SK-N-SH (cell line): ENCODE measurements at regions not wholly inside any gene's neighbourhood (a gene's known extent, or its start where the extent isn't known, plus 50 kb on each side); places are given as distances from the start of the nearest gene placed in this dataset.

Source experiments
- CTCF ChIA-PET: fragments of 300-600, 350-600 bp; formaldehyde crosslinking; extraction: SDS; loops from one replicate; lab custom pipeline; 2021; lab: Yijun Ruan, JAX
- POLR2A ChIA-PET: fragments of 350-600 bp; sonication (Branson Sonifier 250); formaldehyde crosslinking; extraction: SDS; loops from one replicate; lab custom pipeline; 2020; ENCODE audit warnings: antibody characterized with exemption, inconsistent platforms; lab: Yijun Ruan, JAX
- DNase-seq: peaks from one replicate; pipeline ENCODE4 v3.0.0; 2012
- H2AFZ ChIP-seq: fragments of 200-600 bp; sonication (generic); 2 replicates; pipeline ENCODE4 v1.8.1; 2016; ENCODE audit warnings: antibody characterized with exemption, mild to moderate bottlenecking, low read depth
- H3F3A ChIP-seq: fragments of 200-600 bp; sonication (generic); replicated peaks from 2 replicates; pipeline ENCODE3; 2016; ENCODE audit warnings: antibody characterized with exemption, mild to moderate bottlenecking; ENCODE audit not compliant: insufficient read depth
- H3K27ac ChIP-seq, 2 experiments: fragments of 200-500 bp in 1 of 2; fragments of 200-600 bp in 1 of 2; sonication (Bioruptor generic) in 1 of 2; sonication (generic), shearing (Covaris generic) in 1 of 2; 2 replicates each; pipeline versions ENCODE4 v1.5.1 to v1.6.1; 2014 to 2016; ENCODE audit warnings: low read depth in 2 of 2, inconsistent platforms in 1 of 2, low read length in 1 of 2, mild to moderate bottlenecking in 1 of 2, mixed read lengths in 1 of 2
- H3K27me3 ChIP-seq: fragments of 200-600 bp; sonication (generic), shearing (Covaris generic); 2 replicates; pipeline ENCODE4 v1.6.1; 2016; ENCODE audit warnings: mixed run types; ENCODE audit not compliant: insufficient read depth
- H3K36me3 ChIP-seq, 2 experiments: fragments of 200-500 bp in 1 of 2; fragments of 200-600 bp in 1 of 2; sonication (Bioruptor generic) in 1 of 2; sonication (generic) in 1 of 2; replicated peaks in 1 of 2; 2 replicates each; pipeline versions ENCODE3 to v1.5.1; 2014 to 2016; ENCODE audit warnings: low read length in 1 of 2, mild to moderate bottlenecking in 1 of 2; ENCODE audit not compliant: insufficient read depth in 2 of 2, control insufficient read depth in 1 of 2
- H3K4me1 ChIP-seq, 2 experiments: fragments of 200-500 bp in 1 of 2; fragments of 200-600 bp in 1 of 2; sonication (Bioruptor generic) in 1 of 2; sonication (generic), shearing (Covaris generic) in 1 of 2; 2 replicates each; pipeline versions ENCODE4 v1.5.1 to v1.6.1; 2014 to 2016; ENCODE audit warnings: low read depth in 1 of 2, low read length in 1 of 2, mixed run types in 1 of 2; ENCODE audit not compliant: insufficient read depth in 2 of 2, control insufficient read depth in 1 of 2
- H3K4me2 ChIP-seq: fragments of 200-600 bp; sonication (generic), shearing (Covaris generic); 2 replicates; pipeline ENCODE4 v1.6.1; 2017; ENCODE audit warnings: mixed run types
- H3K4me3 ChIP-seq, 2 experiments: fragments of 200-500 bp in 1 of 2; fragments of 200-600 bp in 1 of 2; sonication (Bioruptor generic) in 1 of 2; sonication (generic), shearing (Covaris generic) in 1 of 2; 2 replicates each; pipeline versions ENCODE4 v1.5.1 to v1.8.1; 2014 to 2016; ENCODE audit warnings: low read depth in 2 of 2, inconsistent platforms in 1 of 2, low read length in 1 of 2, mild to moderate bottlenecking in 1 of 2, mixed read lengths in 1 of 2, moderate library complexity in 1 of 2
- H3K79me2 ChIP-seq: fragments of 200-600 bp; sonication (generic); 2 replicates; pipeline ENCODE4 v1.8.1; 2017; ENCODE audit warnings: mild to moderate bottlenecking; ENCODE audit not compliant: insufficient read depth
- H3K9ac ChIP-seq: fragments of 200-600 bp; sonication (generic); 2 replicates; pipeline ENCODE4 v1.6.1; 2017; ENCODE audit warnings: mixed run types
- H3K9me2 ChIP-seq: fragments of 200-600 bp; sonication (generic); 2 replicates; pipeline ENCODE4 v1.6.1; 2017; ENCODE audit warnings: mixed run types
- H3K9me3 ChIP-seq: fragments of 200-600 bp; sonication (generic); 2 replicates; pipeline ENCODE4 v1.6.1; 2017; ENCODE audit warnings: mixed run types, mild to moderate bottlenecking, moderate library complexity
- H4K20me1 ChIP-seq: fragments of 200-600 bp; sonication (generic); 2 replicates; pipeline ENCODE4 v1.6.1; 2017; ENCODE audit warnings: mild to moderate bottlenecking, mixed run types; ENCODE audit not compliant: insufficient read depth
- CHD2 ChIP-seq: fragments of 150-350 bp; IDR thresholded peaks from 2 replicates; pipeline ENCODE4 v1.6.1; 2018; ENCODE audit warnings: low read length; ENCODE audit not compliant: partially characterized antibody
- CTCF ChIP-seq: fragments of 200-600 bp; sonication (generic); IDR thresholded peaks from 2 replicates; pipeline ENCODE4 v1.6.1; 2017; ENCODE audit warnings: antibody characterized with exemption, mild to moderate bottlenecking, moderate library complexity
- FOSL2 ChIP-seq: IDR thresholded peaks from 2 replicates; pipeline ENCODE4 v1.4.0; 2012; ENCODE audit warnings: low read depth, mild to moderate bottlenecking, moderate library complexity, borderline replicate concordance
- GABPA ChIP-seq: IDR thresholded peaks from 2 replicates; pipeline ENCODE4 v1.4.0; 2012; ENCODE audit warnings: low read depth, mild to moderate bottlenecking
- REST ChIP-seq: IDR thresholded peaks from 2 replicates; pipeline ENCODE4 v1.6.1; 2012; ENCODE audit warnings: mild to moderate bottlenecking, low read depth, low read length, moderate library complexity
- RFX5 ChIP-seq: IDR thresholded peaks from 2 replicates; pipeline ENCODE4 v1.6.1; 2012; ENCODE audit warnings: mild to moderate bottlenecking, improper control_type of control experiment, low read length
- WGBS: methylation state at CpG from one replicate; pipeline ENCODE4 v1.1.6; 2017; ENCODE audit warnings: low lambda C conversion rate; 5-methylcytosine and 5-hydroxymethylcytosine counted together
- TF ChIP-seq, protein P1 (sequence below): IDR thresholded peaks from 2 replicates; pipeline ENCODE4 v1.4.0; 2012; ENCODE audit warnings: low read depth, borderline replicate concordance

GRCh38 chr1:99595441-99595840 is 50.5 kb upstream of the PALMD start:
- WGBS: 45% methylated on average over 2 of the region's 2 CpGs
- no peaks in the 10 kb centered on the region for H3K27me3 ChIP-seq
- TF ChIP-seq REST: no peak
- TF ChIP-seq CTCF: no peak
- TF ChIP-seq, protein P1, sequence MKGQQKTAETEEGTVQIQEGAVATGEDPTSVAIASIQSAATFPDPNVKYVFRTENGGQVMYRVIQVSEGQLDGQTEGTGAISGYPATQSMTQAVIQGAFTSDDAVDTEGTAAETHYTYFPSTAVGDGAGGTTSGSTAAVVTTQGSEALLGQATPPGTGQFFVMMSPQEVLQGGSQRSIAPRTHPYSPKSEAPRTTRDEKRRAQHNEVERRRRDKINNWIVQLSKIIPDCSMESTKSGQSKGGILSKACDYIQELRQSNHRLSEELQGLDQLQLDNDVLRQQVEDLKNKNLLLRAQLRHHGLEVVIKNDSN: no peak
- TF ChIP-seq FOSL2: no peak
- TF ChIP-seq GABPA: no peak
- TF ChIP-seq CHD2: no peak
- TF ChIP-seq RFX5: no peak
- TF ChIP-seq, all 33 proteins: peak for 0

More at GRCh38 chr1:99595441-99595840, 50.5 kb upstream of the PALMD start:
- H3K9me2 ChIP-seq: no peaks in the 10 kb centered on the region
- H3K36me3 ChIP-seq: no peaks in the 10 kb centered on the region
- no peak overlapping the region for H3K9ac ChIP-seq
- no peak overlapping the region for H3K4me3 ChIP-seq
- H3F3A ChIP-seq: peaks cover 33% of the 10 kb centered on the region
- POLR2A ChIA-PET: no interaction called here
- H3K4me2 ChIP-seq: no peak overlapping the region
- H3K9me3 ChIP-seq: no peaks in the 10 kb centered on the region
- CTCF ChIA-PET: interaction anchor here (1.3 kb wide), 1 partner anchor 30 kb away, joined by 3 read pairs; no protein-coding TSS in a partner anchor
- H2AFZ ChIP-seq: no peak overlapping the region
- DNase-seq: no peak
- H4K20me1 ChIP-seq: no peaks in the 10 kb centered on the region
- H3K79me2 ChIP-seq: no peaks in the 10 kb centered on the region
- no peak overlapping the region for H3K27ac ChIP-seq
- peaks cover 0 to 26% of the 10 kb centered on the region in 2 experiments for H3K4me1 ChIP-seq
